GM21381 (cell line): ENCODE measurements at regions not wholly inside any gene's neighbourhood (a gene's known extent, or its start where the extent isn't known, plus 50 kb on each side); places are given as distances from the start of the nearest gene placed in this dataset.

ENCODE experiments used
- ATAC-seq: cut with Tn5 transposase; IDR thresholded peaks from one replicate; pipeline ENCODE4 v1.9.1; 2021; ENCODE audit warnings: mild to moderate bottlenecking, moderate library complexity; ENCODE audit not compliant: unreplicated experiment

DNA sequence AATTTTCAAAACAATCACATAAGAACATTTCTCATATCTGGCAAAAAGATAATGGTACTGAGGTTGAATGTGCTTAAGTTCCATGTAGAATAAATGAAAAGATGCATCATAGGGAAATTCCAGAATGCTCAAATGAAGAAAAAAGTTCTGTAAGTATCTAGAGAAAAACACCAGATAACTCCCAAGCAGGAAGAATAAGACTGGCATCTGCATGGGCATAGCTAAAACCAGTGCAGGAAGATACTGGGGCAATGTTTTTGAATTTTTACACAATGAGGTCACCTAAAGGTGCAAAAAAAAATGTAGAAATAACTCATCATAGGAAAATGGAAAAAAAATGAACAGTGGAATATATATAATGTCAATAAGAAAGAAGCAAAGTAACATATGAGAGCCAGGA lies 275.2 kb downstream of the BAMBI start:
- no peak for ATAC-seq

DNA sequence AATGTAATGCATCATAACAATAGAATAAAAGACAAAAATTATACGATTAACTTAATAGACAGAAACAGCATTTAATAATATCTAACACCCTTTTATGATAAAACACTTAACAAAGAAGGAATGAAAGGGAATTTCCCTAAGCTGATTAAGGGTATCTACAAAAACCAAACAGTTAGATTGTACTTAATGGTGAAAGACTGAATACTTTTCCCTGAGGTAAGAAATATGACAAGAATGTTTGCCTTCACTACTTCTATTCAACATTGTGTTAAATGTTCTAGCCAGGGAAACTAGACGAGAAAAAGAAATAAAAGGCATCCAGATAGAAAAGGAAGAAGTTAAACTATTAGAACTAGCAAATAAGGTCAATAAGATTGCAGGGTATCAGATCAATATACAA lies 276.9 kb downstream of the BAMBI start:
- no peak for ATAC-seq

DNA sequence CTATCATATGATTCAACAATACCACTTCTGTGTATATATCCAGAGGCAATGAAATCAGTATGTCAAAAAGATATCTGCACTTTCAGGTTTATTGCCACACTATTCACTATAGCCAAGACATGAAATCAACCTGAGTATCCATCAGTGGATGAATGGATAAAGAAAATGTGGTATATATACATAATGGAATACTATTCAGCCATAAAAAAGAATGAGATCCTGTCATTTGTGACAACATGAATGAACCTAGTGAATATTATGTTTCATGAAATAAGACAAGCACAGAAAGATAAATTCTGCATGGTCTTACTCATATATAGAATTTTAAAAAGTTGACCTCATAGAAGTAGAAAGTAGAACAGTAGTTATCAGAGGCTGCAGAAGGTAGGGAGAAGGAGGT lies 281.1 kb downstream of the BAMBI start:
- no peak for ATAC-seq

DNA sequence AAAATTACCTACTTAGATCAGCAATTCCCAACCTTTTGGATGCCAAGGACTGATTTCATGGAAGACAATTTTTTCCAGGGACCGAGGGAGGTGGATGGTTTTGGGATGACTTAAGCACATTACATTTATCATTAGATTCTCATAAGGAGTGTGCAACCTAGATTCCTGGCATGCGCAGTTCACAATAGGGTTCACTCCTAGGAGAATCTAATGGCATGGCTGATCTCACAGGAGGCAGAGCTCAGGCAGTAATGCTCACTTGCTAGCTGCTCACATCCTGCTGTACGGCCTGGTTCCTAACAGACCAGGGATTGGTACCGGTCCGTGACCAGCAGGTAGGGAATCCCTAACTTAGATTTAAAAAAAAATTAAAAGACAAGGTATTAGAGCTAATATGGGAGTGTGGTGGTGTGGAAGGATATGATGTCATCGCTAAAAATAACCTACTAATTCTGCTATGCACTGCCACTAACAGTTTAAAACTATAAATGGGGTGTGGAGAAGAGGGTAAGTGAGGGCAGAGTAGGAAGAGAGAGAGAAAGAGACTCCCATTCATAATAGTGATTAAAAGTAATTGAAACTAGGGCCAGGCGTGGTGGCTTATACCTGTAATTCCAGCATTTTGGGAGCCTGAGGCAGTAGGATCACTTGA lies 282.7 kb downstream of the BAMBI start:
- ATAC-seq: no peak

DNA sequence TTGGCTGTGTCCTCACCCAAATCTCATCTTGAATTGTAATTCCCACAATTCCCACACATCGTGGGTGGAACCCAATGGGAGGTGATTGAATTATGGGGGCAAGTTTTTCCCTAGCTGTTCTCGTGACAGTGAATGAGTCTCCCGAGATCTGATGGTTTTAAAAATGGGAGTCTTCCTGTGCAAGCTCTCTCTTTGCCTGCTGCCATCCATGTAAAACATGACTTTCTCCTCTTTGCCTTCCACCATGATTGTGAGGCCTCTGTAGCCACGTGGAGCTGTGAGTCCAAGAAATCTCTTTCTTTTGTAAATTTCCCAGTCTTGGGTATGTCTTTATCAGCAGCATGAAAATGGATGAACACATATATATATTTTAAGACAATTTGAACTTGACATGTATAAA lies 285.4 kb downstream of the BAMBI start:
- ATAC-seq: no peak

DNA sequence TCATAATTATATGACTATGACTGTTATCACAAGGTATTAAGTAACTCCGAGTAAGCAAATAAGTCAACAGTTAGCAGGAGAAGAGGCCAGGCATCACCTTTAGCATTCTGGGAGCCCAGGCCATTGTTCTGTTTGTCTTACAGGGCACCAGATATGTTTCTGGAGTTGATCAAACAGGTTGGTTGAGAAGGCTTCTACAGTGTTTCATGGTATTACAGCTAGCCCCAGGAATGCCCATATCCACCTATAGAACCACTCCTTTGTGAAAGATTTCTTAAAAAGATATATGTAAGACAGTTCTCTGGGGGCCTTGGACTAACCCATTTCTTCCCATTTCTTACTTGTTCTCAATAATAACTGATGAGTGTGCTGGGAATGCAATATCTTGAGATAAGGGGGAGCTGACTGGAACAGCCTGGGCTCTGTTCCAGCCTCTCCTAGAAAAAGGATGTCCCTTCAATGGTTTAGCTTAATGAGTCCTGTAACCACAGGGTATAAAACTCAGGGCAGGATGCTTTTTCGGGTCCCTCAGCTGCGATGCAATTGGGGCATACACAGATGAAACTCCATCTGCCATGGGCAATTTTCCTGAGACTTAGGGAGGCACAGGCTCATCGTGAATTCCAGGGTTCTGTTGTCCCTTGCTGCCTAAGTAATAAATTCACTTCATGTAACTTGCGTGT lies 286.4 kb downstream of the BAMBI start:
- no peak for ATAC-seq

DNA sequence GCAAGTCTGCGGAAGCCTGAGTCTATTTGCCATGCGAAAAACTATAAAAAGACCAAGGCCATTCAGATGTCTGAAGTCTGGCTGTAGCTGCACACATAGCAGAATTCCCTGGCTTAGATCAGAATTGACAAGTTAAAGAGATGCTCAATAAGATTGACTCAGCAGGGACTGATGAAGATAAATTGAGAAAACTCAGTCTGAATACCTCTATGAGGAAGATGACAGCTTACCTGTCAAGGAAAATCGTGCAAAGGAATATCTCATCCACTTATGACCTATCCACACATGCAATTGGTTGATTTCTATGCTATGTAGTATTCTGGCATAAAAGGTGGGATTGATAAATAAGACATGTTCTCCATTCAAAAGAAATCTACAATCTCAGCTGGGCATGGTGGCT lies 288.6 kb downstream of the BAMBI start:
- no peak for ATAC-seq

DNA sequence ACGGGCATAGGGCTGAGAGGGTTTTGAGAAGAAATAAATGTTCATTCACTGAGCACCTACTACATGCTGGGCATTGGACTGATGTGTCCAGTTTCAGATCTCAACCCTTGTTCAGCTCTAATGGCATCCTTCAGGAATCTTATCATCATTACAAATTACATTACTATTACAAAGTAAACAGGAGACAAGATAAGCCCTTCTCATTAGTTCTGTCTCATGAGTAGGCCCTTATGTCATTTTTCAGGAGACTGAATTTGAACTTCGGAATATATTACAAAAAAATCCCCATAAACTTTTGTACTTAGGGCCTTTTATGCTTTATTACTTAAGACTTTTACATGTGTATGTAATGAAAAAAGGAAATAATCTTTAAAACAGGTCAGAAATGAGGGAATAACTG lies 289.7 kb downstream of the BAMBI start:
- no peak for ATAC-seq

DNA sequence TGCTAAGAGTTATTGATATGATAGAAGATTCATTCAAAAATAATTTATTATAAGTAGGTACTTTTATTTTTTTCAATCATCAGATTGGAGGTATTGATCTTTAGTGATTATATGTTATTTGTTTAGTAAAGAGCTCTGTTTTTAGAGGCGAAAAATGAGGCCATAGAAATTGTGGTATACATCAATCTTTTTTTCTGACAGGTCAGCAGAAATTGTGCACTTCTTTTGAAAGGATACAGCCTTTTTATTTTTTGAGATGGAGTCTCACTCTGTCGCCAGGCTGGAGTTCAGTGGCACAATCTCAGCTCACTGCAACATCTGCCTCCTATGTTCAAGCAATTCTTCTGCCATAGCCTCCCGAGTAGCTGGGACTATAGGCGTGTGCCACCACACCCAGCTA lies 292.1 kb downstream of the BAMBI start:
- no peak for ATAC-seq

DNA sequence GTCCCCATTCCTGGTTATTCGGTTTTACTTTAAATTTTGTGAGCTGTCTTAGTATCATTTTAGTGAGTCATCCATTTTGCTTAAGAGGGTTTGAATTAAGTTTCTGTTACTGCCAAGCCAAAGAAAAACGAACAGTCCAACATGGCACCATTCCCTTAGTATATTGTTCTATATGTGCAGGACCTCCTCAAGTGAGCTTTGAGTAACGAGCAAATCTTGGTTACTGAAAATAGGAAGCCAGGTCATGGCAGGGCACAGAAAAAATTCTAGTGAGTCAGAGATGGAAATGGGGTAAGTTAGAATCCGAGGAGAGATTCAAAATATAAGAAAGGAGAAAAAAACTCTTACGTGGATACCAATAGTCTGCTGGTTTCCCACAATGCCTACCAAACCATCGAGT lies 292.9 kb downstream of the BAMBI start:
- no peak for ATAC-seq

DNA sequence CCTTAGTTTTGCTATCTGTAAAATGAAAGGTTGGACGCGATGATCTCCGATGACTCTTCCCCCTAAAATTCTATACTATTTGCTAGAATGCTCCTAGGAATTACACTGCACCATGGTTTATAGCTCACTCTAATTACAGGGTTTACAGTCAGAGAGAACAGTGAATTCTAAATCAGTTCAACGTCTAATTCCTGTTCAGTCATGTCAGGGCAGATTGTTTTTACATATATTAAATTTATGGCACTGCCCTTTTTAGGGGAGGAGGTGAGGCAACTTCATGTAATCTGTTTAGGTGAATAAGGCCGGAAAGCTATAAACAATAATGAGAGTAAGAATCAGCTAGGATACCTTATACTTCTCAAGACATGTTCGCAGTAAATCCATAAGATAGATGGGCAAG lies 293.9 kb downstream of the BAMBI start:
- no peak for ATAC-seq

DNA sequence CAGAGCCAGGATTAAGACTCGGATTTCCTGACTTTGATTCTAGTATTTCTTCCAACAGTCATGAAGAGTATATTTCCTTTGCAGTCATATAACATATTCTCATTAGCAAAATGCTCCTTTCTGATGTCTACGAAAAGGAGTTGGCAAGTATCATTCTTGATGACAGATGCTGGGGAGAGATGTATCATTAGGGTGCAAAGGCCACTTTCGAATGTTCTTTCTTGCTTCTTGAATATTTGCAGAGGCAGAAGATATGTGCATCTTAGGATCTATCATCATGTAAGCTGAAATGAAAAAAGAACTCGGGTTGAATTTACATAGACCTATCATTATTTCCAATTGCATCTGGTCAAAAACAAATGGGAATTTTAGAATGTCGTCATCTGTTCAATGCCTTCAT lies 294.4 kb downstream of the BAMBI start:
- no peak for ATAC-seq

DNA sequence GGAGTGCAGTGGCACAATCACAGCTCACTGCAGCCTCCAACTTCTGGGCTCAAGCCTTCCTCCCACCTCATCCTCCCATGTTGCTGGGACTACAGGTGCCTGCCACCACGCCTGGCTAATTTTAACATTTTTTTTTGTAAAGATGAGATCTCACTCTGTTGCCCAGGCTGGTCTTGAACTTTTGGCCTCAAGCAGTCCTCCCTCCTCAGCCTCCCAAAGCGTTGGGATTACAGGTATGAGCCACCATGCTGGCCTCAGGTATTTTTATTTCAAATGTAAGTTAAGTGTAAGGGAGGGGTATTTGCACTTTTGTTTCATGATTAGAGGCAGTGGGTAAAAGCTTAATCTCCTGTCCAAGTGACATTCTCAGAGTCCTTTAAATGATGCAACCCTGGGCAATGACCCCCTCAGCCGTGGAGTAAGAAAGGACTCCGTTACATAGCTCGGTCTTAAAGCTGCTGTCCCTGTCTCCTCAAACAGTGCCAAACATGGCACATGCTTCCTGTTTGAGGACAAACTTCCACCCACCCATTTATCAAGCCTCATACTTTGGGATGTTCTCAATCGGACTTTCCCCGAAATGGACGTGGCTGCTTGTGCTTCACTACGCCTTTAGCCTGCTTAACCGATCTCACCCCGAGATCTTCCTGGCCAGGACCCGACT lies 296.1 kb downstream of the BAMBI start:
- no peak for ATAC-seq

DNA sequence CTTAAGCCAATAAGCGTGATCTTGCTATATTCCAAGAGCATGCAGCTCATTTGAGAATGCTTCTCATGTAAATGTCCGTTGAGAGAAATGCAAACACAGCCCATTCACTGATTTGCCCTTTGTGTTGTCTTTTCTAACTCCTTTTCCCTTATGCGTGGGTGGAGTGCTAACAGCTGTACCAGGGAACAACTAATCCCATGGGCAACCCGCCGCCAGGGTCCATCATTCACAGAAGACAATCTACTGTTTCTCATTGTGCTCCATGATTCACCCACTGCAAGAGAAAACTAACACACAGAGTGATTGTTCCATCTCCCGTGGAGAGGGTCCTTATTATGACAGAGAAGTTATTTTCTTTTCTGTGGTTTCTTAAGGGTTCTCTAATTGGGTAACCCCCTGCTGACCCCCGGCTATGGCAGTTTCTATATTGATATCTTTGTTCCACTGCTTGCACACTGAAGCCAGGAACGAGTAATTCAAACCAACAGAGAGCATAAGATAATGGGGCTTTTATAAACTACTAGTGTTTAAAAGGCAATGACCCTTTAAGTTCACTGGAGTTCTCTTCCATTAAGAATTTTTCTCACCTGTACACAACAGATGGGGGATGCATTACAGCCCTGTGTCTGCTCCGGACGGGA lies 298.7 kb downstream of the BAMBI start:
- no peak for ATAC-seq

DNA sequence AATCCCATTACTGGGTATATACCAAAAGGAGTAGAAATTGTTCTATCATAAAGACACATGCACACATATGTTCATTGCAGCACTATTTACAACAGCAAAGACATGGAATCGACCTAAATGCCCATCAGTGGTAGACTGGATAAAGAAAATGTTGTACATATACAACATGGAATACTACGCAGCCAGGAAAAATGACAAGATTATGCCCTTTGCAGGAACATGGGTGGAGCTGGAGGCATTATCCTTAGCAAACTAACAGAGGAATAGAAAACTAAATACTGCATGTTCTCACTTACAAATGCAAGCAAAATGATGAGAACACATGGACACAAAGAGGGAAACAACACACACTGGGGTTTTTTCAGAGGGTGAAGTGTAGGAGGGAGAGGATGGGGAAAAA lies 300.2 kb downstream of the BAMBI start:
- no peak for ATAC-seq

DNA sequence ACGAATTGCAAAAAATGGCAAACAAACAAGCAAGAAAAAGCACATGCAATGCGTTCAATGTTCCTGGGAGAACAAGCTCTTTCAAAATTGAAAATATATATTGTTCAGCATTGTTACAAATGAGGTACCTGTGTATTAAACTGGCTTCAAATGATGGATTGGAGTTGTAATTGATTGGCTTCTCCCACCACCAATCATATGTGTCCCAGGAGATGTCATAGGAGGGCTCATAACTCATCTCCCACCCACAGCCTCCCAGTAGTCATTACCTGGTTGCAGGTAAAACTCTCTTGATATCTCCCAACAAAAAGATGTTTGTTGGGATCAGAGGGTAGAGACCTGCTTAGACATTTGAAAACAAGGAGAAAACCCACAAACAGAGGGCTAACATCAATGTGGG lies 302.9 kb downstream of the BAMBI start:
- no peak for ATAC-seq

DNA sequence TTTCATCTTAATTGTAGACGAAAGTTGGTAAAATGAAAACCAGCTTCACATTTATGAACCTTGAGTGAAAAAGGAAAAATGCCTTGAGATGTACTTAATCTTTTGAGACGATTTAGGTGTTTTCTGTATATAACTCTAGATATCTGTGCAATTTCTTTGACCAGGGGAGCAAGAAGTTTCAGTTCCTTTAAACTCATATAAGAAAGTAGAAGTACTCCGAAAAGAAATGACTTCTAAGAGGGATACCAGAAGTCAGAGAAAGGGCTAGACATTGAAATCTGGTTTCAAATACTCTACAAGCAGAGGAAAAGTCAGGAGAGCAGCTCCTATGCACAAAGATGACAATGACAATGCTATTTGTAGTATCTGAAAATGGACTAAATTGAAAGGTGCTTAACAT lies 303.7 kb downstream of the BAMBI start:
- ATAC-seq: no peak

DNA sequence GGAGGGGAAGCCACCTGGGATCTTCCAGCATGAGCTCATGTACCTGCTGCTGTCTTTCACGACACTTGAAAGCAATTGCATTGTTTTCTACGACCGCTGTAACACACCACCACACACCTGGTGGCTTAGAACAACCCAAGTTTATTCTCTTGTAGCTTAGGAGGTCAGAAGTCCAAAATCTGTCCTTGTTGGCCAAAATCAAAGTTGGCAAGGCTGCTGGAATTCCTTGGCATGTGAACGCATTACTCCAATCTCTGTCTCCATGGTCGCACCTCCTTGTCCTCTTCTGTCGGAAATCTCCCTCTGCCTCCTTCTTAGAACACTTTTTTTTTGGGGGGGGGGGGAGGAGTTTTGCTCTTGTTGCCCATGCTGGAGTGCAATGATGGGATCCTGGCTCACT lies 305.7 kb downstream of the BAMBI start:
- ATAC-seq: no peak

DNA sequence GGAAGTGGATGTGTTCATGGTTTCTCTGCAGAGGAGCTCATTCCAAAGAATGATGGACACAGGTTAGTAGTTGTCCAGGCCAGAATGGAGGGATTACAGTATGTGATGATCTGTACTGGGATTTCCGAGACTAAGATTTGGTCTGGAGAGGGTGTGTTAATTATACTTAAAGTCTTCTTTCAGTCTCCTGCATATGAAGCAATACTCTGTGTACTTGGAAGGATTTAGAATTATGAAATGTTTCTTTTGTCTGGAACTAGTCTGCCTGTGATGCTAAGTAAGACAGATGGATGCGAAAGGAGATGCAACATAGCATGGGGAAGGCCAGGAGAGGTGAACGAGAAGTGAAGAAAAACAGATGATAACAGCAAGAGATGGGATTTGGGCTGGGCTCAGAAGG lies 305.1 kb upstream of the LYZL1 start:
- ATAC-seq: no peak

DNA sequence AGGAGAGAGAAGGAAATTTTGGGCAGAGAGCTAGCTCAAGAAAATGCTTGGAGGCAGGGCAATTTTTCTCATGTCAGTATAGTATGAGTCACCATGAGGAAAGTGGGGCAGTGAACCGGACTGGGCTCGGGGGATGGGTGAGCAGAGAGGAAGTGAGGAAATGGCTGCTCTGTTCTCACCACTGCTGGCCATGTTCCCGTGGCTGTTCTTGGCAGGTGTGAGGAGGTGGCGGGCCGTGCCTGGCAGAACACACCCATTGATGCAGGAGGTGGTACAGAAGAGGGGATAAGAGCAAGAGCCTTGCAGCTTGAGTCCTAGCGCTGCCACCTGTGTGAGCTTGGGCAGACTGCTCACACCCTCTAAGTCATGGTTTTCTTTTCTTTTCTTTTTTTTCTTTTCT lies 304.4 kb upstream of the LYZL1 start:
- peak; percentile 49 for ATAC-seq

DNA sequence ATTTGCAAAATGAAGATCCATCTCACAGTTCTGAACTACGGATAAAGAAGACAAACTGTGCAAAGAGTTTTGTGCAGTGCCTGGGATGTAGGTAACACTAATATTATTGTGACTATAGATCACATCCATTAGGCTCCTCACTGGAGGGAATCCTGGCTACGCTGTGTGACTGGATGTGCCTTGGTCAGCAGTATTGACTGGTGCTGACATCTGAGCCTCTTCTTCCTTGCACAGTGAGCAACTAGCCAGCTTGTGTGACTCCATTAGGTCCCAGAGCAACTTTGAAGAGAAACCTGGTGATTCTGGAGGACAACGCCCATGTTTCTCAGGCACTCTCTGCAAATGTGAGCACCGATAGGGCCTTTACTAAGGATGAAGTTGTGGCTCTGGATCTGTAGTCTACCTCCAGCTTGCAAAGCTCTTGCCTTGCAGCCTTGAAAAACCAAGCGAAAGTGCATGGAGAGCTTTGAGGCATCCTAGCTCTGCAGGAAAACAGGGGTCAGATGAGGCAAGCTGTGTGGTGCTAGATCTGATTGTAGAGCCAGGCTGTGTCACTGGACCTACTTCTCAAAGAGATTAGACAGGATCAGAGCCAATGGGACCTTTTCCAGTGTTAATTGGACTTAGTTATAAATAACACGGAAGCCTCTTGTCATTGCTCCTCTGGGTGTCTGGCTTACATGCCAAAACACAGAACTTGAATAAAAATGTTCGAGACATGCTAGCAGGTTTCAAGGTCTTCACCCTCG lies 303.6 kb upstream of the LYZL1 start:
- ATAC-seq: no peak
